Esophagus muscularis mucosa (tissue), 4 donors: ENCODE measurements at regions not wholly inside any gene's neighbourhood (a gene's known extent, or its start where the extent isn't known, plus 50 kb on each side); places are given as distances from the start of the nearest gene placed in this dataset.

Source experiments
- DNase-seq: peaks from one replicate; pipeline ENCODE4 v3.0.0-alpha.2; 2017; ENCODE audit errors: extremely low spot score
- H3K27ac ChIP-seq, 4 donors: fragments of 200-600 bp; sonication (generic); replicated peaks in 1 of 4; 1 replicate in 3 of 4; 2 replicates in 1 of 4; pipeline ENCODE4 v1.5.1; 2016 to 2019; ENCODE audit warnings: mild to moderate bottlenecking in 1 of 4
- H3K27me3 ChIP-seq, 4 donors: fragments of 200-600 bp; sonication (generic); one replicate each; pipeline versions ENCODE4 v1.5.1 to v1.6.0; 2016 to 2019
- H3K36me3 ChIP-seq, 4 donors: fragments of 200-600 bp; sonication (generic); one replicate each; pipeline ENCODE4 v1.5.1; 2016 to 2019
- H3K4me1 ChIP-seq, 4 donors: fragments of 200-600 bp; sonication (generic); one replicate each; pipeline ENCODE4 v1.5.1; 2016 to 2019
- H3K4me3 ChIP-seq, 4 donors: fragments of 200-600 bp; sonication (generic); 1 replicate in 2 of 4; 2 replicates in 2 of 4; pipeline ENCODE4 v1.5.1; 2016 to 2019; ENCODE audit warnings: mild to moderate bottlenecking in 4 of 4, moderate library complexity in 1 of 4
- H3K9me3 ChIP-seq, 4 donors: fragments of 200-600 bp; sonication (generic); 1 replicate in 3 of 4; 2 replicates in 1 of 4; pipeline ENCODE4 v1.5.1; 2016 to 2019
- CTCF ChIP-seq, 3 experiments: fragments of 200-600 bp in 2 of 3; fragments of 450-650 bp in 1 of 3; sonication (generic) in 2 of 3; IDR thresholded peaks; one replicate each; pipeline ENCODE4 v1.5.1; 2017 to 2019; ENCODE audit warnings: antibody characterized with exemption in 3 of 3, mild to moderate bottlenecking in 2 of 3, moderate library complexity in 1 of 3
- EP300 ChIP-seq: sonication (generic); formaldehyde crosslinking; IDR thresholded peaks from one replicate; pipeline ENCODE4 v1.6.1; 2017; ENCODE audit warnings: antibody characterized with exemption
- POLR2A ChIP-seq: fragments of 450-650 bp; IDR thresholded peaks from one replicate; pipeline ENCODE4 v1.6.1; 2017; ENCODE audit warnings: antibody characterized with exemption, moderate library complexity, mild to moderate bottlenecking, low read depth
- POLR2AphosphoS5 ChIP-seq, 2 donors: sonication (generic); formaldehyde crosslinking; IDR thresholded peaks; one replicate each; pipeline ENCODE4 v1.6.1; 2017; ENCODE audit warnings: antibody characterized with exemption in 2 of 2
- WGBS: methylation state at CpG from one replicate; pipeline ENCODE4 v1.1.5; 2018; 5-methylcytosine and 5-hydroxymethylcytosine counted together
- intact Hi-C: fragments of 100-400 bp; cut with DNase I; formaldehyde crosslinking; loops from one replicate; pipeline ENCODE4 v1.15.1; 2023

GRCh38 chr22:19593991-19594569 is 69.9 kb upstream of the CLDN5 start:
- no peak for TF ChIP-seq CTCF (IDR thresholded peaks at IDR 0.05)
- no peak for TF ChIP-seq POLR2A
- TF ChIP-seq POLR2AphosphoS5 (IDR thresholded peaks at IDR 0.05): no peak
- TF ChIP-seq EP300: no peak
- 63% methylated on average over 7 of the region's 7 CpGs for WGBS
- no peak overlapping the region for H3K4me3 ChIP-seq
- peaks cover 0 to 33% (median 0%) of the 10 kb centered on the region in 4 donors for H3K27me3 ChIP-seq
- no peak for DNase-seq
- peaks cover 0 to 5% (median 0%) of the 10 kb centered on the region in 4 donors for H3K4me1 ChIP-seq
- no peaks in the 10 kb centered on the region for H3K9me3 ChIP-seq
- H3K27ac ChIP-seq: no peak overlapping the region
- intact Hi-C loops: no loop called here
- no peaks in the 10 kb centered on the region for H3K36me3 ChIP-seq

GRCh38 chr22:19595532-19595931 is 71.3 kb upstream of the CLDN5 start:
- H3K27me3 ChIP-seq: peaks cover 0 to 37% (median 1%) of the 10 kb centered on the region in 4 donors
- peaks cover 0 to 5% (median 0%) of the 10 kb centered on the region in 4 donors for H3K4me1 ChIP-seq
- intact Hi-C loops: no loop called here

GRCh38 chr22:19596680-19597398 is 72.6 kb upstream of the CLDN5 start:
- TF ChIP-seq POLR2A (no peak), POLR2AphosphoS5 (IDR thresholded peaks at IDR 0.05) (no peak), CTCF (IDR thresholded peaks at IDR 0.05) (no peak), EP300 (no peak)
- Histone ChIP-seq H3K27ac (no peak overlapping the region), H3K36me3 (no peaks in the 10 kb centered on the region), H3K4me3 (no peak overlapping the region), H3K27me3 (peaks cover 0 to 31% (median 1%) of the 10 kb centered on the region in 4 donors), H3K9me3 (no peaks in the 10 kb centered on the region), H3K4me1 (peaks cover 0 to 5% (median 0%) of the 10 kb centered on the region in 4 donors)
- intact Hi-C loops: no loop called here
- DNase-seq: no peak
- 71% methylated on average over 16 of the region's 20 CpGs for WGBS

More at GRCh38 chr22:19595532-19595931, 71.3 kb upstream of the CLDN5 start:
- H3K4me3 ChIP-seq: no peak overlapping the region
- TF ChIP-seq EP300 (no peak), CTCF (IDR thresholded peaks at IDR 0.05) (no peak), POLR2A (no peak), POLR2AphosphoS5 (IDR thresholded peaks at IDR 0.05) (no peak)
- no peaks in the 10 kb centered on the region for H3K9me3 ChIP-seq
- no peak overlapping the region for H3K27ac ChIP-seq
- WGBS: 74% methylated on average over 7 of the region's 7 CpGs
- DNase-seq: no peak
- no peaks in the 10 kb centered on the region for H3K36me3 ChIP-seq

- Histone ChIP-seq H3K4me3 (no peak overlapping the region), H3K36me3 (no peaks in the 10 kb centered on the region), H3K27ac (no peak overlapping the region), H3K27me3 (peaks cover 0 to 30% (median 1%) of the 10 kb centered on the region in 4 donors), H3K4me1 (peaks cover 0 to 3% (median 0%) of the 10 kb centered on the region in 4 donors), H3K9me3 (no peaks in the 10 kb centered on the region)
- intact Hi-C loops: no loop called here
- DNase-seq: no peak
- 52% methylated on average over 7 of the region's 7 CpGs for WGBS
- TF ChIP-seq POLR2A (no peak), POLR2AphosphoS5 (IDR thresholded peaks at IDR 0.05) (peak in 1 of 2 donors; percentile 11)
Observed at GRCh38 chr22:19597399-19597735, 73.2 kb upstream of the CLDN5 start.

GRCh38 chr22:19598054-19598855 is 74.0 kb upstream of the CLDN5 start:
- Histone ChIP-seq H3K9me3 (no peaks in the 10 kb centered on the region), H3K27me3 (peaks cover 0 to 24% (median 1%) of the 10 kb centered on the region in 4 donors), H3K36me3 (no peaks in the 10 kb centered on the region), H3K4me1 (peaks cover 0 to 3% (median 0%) of the 10 kb centered on the region in 4 donors), H3K4me3 (no peak overlapping the region), H3K27ac (no peak overlapping the region)
- no peak for TF ChIP-seq POLR2A
- TF ChIP-seq POLR2AphosphoS5 (IDR thresholded peaks at IDR 0.05): no peak
- TF ChIP-seq EP300: no peak
- no peak for TF ChIP-seq CTCF (IDR thresholded peaks at IDR 0.05)
- WGBS: 60% methylated on average over 7 of the region's 10 CpGs
- intact Hi-C loops: no loop called here
- no peak for DNase-seq
